ENCODE measurements at regions not wholly inside any gene's neighbourhood (a gene's known extent, or its start where the extent isn't known, plus 50 kb on each side); places are given as distances from the start of the nearest gene placed in this dataset.

- TF ChIP-seq CTCF (IDR thresholded peaks at IDR 0.05; ENCODE audit: low read depth, low read length, missing control alignments) = no peak
- DNase-seq (ENCODE audit: extremely low read depth, low read depth) = no peak
- H3K4me3 ChIP-seq (replicated peaks; ENCODE audit: low read depth, low read length) = no peak overlapping the region
These were observed 207.0 kb upstream of the ONECUT1 start for GRCh38 chr15:52997123-52997522.

GRCh38 chr15:52994290-52994689 is 204.2 kb upstream of the ONECUT1 start:
- no peak for DNase-seq (ENCODE audit: extremely low read depth, low read depth)
- TF ChIP-seq CTCF (IDR thresholded peaks at IDR 0.05; ENCODE audit: low read depth, low read length, missing control alignments) = no peak
- H3K4me3 ChIP-seq (replicated peaks; ENCODE audit: low read depth, low read length) = no peak overlapping the region

DNA sequence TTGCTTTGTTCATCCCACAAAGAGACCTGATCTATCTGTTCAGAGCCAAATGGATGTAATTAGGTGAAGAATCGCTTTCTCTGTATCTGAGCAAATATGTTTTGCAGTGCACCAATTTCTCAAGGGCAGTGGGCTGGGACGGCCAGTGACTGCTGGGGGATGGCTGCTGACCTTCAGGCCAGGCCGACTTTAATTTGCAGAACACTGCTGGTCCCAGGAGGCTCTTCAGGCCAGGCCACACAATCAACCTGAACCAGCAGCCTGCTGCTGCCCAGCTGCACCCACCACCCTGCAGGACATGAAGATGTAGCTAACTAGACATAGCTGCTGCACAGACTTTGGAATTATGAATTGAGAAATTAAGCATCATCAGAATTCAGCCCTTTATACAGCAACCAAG is 194.4 kb upstream of the ONECUT1 start:
- no peak for DNase-seq (ENCODE audit: extremely low read depth, low read depth)
- H3K4me3 ChIP-seq (replicated peaks; ENCODE audit: low read depth, low read length) = no peak overlapping the region
- no peak for TF ChIP-seq CTCF (IDR thresholded peaks at IDR 0.05; ENCODE audit: low read depth, low read length, missing control alignments)

DNA sequence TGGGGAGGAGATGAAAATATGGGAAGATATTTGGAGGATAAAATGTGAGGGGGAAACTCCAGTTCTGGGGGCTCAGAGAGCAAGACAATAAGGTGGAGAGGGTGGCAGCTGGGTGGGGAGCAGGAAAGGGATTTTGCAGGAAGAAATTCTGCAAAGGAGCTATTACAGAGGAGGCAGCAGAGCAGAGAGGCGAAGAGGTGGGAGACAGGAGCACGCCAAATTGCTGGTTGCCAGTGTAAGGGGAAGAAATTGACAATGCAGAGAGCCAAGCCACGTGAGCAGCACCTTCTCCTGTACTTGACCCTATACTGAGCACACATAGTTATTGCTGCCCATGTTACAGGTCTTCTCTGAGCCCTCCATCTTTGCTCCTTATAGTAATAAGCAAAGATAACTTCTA is 190.3 kb upstream of the ONECUT1 start:
- DNase-seq (ENCODE audit: extremely low read depth, low read depth) = no peak
- no peak overlapping the region for H3K4me3 ChIP-seq (replicated peaks; ENCODE audit: low read depth, low read length)
- TF ChIP-seq CTCF (IDR thresholded peaks at IDR 0.05; ENCODE audit: low read depth, low read length, missing control alignments) = no peak

DNA sequence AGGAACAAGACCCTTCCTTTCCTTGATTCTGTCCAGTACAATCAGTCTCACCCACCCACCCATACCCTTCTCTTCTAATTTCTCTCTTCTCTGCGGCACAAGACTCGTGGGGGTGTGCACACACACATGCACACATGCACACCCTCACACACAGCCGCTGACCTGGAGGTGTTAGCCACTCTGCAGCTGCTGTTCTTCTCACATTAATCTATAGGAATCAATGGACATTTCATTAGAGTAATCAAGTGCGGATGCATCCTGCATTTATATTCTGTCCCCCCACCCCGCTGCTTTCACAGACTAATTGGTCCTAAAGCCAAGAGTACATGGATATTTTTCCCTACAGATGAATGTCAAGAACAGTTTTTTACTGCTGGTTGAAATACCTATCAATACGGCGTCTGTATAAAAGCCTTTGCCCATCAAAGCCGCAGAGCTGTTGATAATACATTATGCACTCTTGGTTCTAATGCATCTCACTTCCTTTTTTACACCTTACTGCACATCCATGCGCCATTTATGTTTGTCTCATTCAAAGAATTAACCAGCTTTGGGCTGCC is 186.5 kb upstream of the ONECUT1 start:
- H3K4me3 ChIP-seq (replicated peaks; ENCODE audit: low read depth, low read length) = no peak overlapping the region
- no peak for TF ChIP-seq CTCF (IDR thresholded peaks at IDR 0.05; ENCODE audit: low read depth, low read length, missing control alignments)
- no peak for DNase-seq (ENCODE audit: extremely low read depth, low read depth)

DNA sequence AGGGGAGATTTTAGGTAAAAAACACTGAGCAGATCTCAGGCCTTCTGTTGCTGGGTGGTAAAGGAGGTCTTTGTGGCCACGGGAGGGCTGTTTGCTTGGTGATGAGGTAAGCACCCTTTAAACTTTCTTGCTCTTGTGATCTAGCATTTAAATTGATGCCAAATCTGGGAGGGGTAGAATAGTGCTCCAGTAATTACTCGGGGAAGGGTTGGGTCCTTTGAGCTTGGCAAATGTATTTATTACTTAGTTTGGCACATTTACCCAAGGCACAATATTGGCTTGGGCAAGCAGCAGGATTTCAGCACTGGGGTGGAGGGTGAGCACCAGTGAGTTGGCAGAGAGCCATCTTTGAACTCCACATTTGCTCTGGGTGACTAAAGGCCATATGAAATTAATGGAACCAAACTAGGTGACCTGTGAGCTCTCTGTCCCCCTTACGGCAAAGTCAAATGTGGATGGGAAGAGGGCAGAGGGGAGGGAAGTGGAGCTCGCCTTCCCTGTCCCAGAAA is 185.9 kb upstream of the ONECUT1 start:
- no peak overlapping the region for H3K4me3 ChIP-seq (replicated peaks; ENCODE audit: low read depth, low read length)
- DNase-seq (ENCODE audit: extremely low read depth, low read depth) = no peak
- no peak for TF ChIP-seq CTCF (IDR thresholded peaks at IDR 0.05; ENCODE audit: low read depth, low read length, missing control alignments)

DNA sequence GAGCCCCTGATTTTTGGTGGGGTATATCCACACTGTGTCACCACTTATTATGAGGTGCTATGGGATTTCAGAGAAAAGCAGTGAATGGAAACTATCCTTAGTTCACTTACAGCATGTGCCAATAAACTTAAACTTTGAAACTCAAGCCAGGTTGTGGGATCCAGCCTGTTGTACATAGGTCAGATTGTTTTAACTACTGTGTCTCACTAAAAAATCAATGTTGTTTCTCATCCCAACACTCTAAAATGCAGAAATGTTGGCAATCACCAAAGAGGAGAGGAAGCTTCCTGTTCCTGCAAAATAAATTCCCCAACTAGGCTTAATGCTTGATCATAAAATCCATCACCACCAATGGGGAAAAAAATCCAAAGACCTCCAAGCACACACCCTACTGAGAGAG is 173.7 kb upstream of the ONECUT1 start:
- no peak for DNase-seq (ENCODE audit: extremely low read depth, low read depth)
- no peak for TF ChIP-seq CTCF (IDR thresholded peaks at IDR 0.05; ENCODE audit: low read depth, low read length, missing control alignments)
- H3K4me3 ChIP-seq (replicated peaks; ENCODE audit: low read depth, low read length) = no peak overlapping the region

All from HFF-Myc (cell line).